Cardiac septum (tissue), 1 donor: ENCODE measurements at regions not wholly inside any gene's neighbourhood (a gene's known extent, or its start where the extent isn't known, plus 50 kb on each side); places are given as distances from the start of the nearest gene placed in this dataset.
"Not testable (repeated sequence)": the region's sequence is repeated elsewhere in the genome, so short reads cannot be mapped to it uniquely, and the experiment has no call there.

Experiments
- DNase-seq: peaks from one replicate; pipeline ENCODE4 v3.0.0-alpha.2; 2020; ENCODE audit warnings: low spot score
- intact Hi-C: fragments of 100-400 bp; cut with DNase I; formaldehyde crosslinking; loops from one replicate; pipeline ENCODE4 v1.14.0; 2022
- donor health status: DM: no; HTN: no; CAD: no.

- intact Hi-C loops = no loop called here
- no peak for DNase-seq
These were observed 51.9 kb upstream of the NMUR2 start for GRCh38 chr5:152456815-152457443.

- no peak for DNase-seq
- intact Hi-C loops = no loop called here
These were observed 57.1 kb upstream of the NMUR2 start for GRCh38 chr5:152462021-152462721.

GRCh38 chr5:152464048-152464447 lies 59.0 kb upstream of the NMUR2 start:
- DNase-seq = no peak
- intact Hi-C loops = no loop called here

- intact Hi-C loops = no loop called here
- DNase-seq = no peak
These were observed 60.1 kb upstream of the NMUR2 start for GRCh38 chr5:152465140-152465539.

- intact Hi-C loops = no loop called here
- DNase-seq = no peak
These were observed 61.1 kb upstream of the NMUR2 start for GRCh38 chr5:152466085-152466745.

- DNase-seq = no peak
- intact Hi-C loops = no loop called here
These were observed 65.1 kb upstream of the NMUR2 start for GRCh38 chr5:152470167-152470566.

GRCh38 chr5:152472083-152472482 lies 67.0 kb upstream of the NMUR2 start:
- intact Hi-C loops = no loop called here
- DNase-seq = no peak

- DNase-seq = no peak
- intact Hi-C loops = no loop called here
These were observed 69.9 kb upstream of the NMUR2 start for GRCh38 chr5:152474961-152475360.

GRCh38 chr5:152477536-152477935 lies 72.5 kb upstream of the NMUR2 start:
- no peak for DNase-seq
- intact Hi-C loops = no loop called here

- DNase-seq = not testable (repeated sequence)
These were observed 74.8 kb upstream of the NMUR2 start for GRCh38 chr5:152479866-152480265.

GRCh38 chr5:152480677-152481076 lies 75.6 kb upstream of the NMUR2 start:
- intact Hi-C loops, DNase-seq: not testable (repeated sequence)

More at GRCh38 chr5:152479866-152480265, 74.8 kb upstream of the NMUR2 start:
- intact Hi-C loops = not testable (repeated sequence)

- intact Hi-C loops = no loop called here
- no peak for DNase-seq
These were observed 82.1 kb upstream of the NMUR2 start for GRCh38 chr5:152487130-152487529.

GRCh38 chr5:152488869-152489268 lies 83.8 kb upstream of the NMUR2 start:
- no peak for DNase-seq
- intact Hi-C loops = no loop called here

GRCh38 chr5:152499814-152500535 lies 94.9 kb upstream of the NMUR2 start:
- no peak for DNase-seq
- intact Hi-C loops = loop anchor here (10.0 kb wide), 3 partner anchors 125 to 355 kb away; no protein-coding TSS in a partner anchor

GRCh38 chr5:152501294-152501693 lies 96.2 kb upstream of the NMUR2 start:
- no peak for DNase-seq
- intact Hi-C loops = loop anchor here (10.0 kb wide), 3 partner anchors 126 to 356 kb away; no protein-coding TSS in a partner anchor

GRCh38 chr5:152503206-152503605 lies 98.1 kb upstream of the NMUR2 start:
- intact Hi-C loops = loop anchor here (10.0 kb wide), 3 partner anchors 128 to 358 kb away; no protein-coding TSS in a partner anchor
- no peak for DNase-seq

GRCh38 chr5:152505442-152506042 lies 100.5 kb upstream of the NMUR2 start:
- intact Hi-C loops = loop anchor here (2.0 to 10.0 kb wide), 4 partner anchors 131 to 681 kb away; no protein-coding TSS in a partner anchor
- DNase-seq = no peak

- intact Hi-C loops = no loop called here
- no peak for DNase-seq
These were observed 106.0 kb upstream of the NMUR2 start for GRCh38 chr5:152511120-152511519.

GRCh38 chr5:152511531-152512132 lies 106.6 kb upstream of the NMUR2 start:
- intact Hi-C loops = no loop called here
- DNase-seq = no peak
